ENCODE measurements at regions not wholly inside any gene's neighbourhood (a gene's known extent, or its start where the extent isn't known, plus 50 kb on each side); places are given as distances from the start of the nearest gene placed in this dataset.

GRCh38 chr13:33757713-33758112, 60.2 kb upstream of the RFC3 start:
- TF ChIP-seq, protein P1, sequence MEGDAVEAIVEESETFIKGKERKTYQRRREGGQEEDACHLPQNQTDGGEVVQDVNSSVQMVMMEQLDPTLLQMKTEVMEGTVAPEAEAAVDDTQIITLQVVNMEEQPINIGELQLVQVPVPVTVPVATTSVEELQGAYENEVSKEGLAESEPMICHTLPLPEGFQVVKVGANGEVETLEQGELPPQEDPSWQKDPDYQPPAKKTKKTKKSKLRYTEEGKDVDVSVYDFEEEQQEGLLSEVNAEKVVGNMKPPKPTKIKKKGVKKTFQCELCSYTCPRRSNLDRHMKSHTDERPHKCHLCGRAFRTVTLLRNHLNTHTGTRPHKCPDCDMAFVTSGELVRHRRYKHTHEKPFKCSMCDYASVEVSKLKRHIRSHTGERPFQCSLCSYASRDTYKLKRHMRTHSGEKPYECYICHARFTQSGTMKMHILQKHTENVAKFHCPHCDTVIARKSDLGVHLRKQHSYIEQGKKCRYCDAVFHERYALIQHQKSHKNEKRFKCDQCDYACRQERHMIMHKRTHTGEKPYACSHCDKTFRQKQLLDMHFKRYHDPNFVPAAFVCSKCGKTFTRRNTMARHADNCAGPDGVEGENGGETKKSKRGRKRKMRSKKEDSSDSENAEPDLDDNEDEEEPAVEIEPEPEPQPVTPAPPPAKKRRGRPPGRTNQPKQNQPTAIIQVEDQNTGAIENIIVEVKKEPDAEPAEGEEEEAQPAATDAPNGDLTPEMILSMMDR (IDR thresholded peaks at IDR 0.05; ENCODE audit: control extremely low read depth, extremely low read depth, low read depth, missing control alignments) = no peak
- peak; percentile 22 for DNase-seq (ENCODE audit: extremely low spot score)
- ChIA-PET CTCF (no interaction called here), POLR2A (no interaction called here)

DNA sequence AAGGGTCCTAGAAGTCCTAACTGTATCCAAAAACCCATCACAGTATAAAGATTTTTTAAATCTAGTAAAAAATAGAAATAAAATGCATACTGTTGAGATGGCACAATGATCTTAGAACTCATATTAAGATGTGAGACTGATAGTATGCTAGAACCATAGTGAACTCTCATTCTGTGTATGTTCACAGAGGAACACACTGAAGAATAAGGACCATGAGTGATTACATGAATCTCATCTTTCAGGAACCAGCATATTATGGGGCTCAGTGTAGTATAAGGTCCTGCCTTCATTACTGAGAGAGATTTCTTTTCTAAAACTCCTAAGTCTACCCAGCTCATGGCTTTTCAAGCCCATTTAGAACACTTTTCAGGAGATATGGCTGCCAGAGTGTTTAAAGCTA, 59.8 kb upstream of the RFC3 start:
- DNase-seq (ENCODE audit: extremely low spot score) = no peak
- POLR2A ChIA-PET = no interaction called here
- CTCF ChIA-PET = no interaction called here
- TF ChIP-seq, protein P1 (IDR thresholded peaks at IDR 0.05; ENCODE audit: control extremely low read depth, extremely low read depth, low read depth, missing control alignments) = no peak

DNA sequence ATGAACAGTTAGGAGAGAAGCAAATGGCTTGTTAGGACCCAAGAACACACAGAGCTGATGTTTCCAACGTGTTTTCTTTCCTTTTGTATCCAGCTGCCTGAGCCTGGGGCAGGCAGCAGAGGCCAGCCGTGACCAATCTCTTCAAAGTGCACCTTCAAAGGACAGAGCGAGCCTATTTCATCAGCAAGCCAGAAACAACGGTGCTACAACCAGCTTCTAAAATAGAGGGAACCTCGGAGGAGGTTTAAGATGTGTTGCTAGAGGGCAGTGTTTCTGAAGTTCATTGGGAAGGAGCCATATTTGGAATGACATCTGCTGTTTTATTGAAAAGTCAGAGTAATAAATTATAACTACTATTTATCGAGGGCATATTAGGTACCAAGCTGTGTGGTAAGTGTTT, 56.2 kb upstream of the RFC3 start:
- DNase-seq (ENCODE audit: extremely low spot score) = no peak
- TF ChIP-seq, protein P1 (IDR thresholded peaks at IDR 0.05; ENCODE audit: control extremely low read depth, extremely low read depth, low read depth, missing control alignments) = no peak
- CTCF ChIA-PET = interaction anchor here (0.9 to 2.2 kb wide), 4 partner anchors 9 to 26 kb away, joined by 3 to 9 read pairs (median 4); no protein-coding TSS in a partner anchor
- POLR2A ChIA-PET = no interaction called here

GRCh38 chr13:33763021-33763420, 54.9 kb upstream of the RFC3 start:
- DNase-seq (ENCODE audit: extremely low spot score) = no peak
- POLR2A ChIA-PET = no interaction called here
- TF ChIP-seq, protein P1 (IDR thresholded peaks at IDR 0.05; ENCODE audit: control extremely low read depth, extremely low read depth, low read depth, missing control alignments) = no peak
- CTCF ChIA-PET = interaction anchor here (2.2 kb wide), 1 partner anchor 10 kb away, joined by 9 read pairs; no protein-coding TSS in a partner anchor

DNA sequence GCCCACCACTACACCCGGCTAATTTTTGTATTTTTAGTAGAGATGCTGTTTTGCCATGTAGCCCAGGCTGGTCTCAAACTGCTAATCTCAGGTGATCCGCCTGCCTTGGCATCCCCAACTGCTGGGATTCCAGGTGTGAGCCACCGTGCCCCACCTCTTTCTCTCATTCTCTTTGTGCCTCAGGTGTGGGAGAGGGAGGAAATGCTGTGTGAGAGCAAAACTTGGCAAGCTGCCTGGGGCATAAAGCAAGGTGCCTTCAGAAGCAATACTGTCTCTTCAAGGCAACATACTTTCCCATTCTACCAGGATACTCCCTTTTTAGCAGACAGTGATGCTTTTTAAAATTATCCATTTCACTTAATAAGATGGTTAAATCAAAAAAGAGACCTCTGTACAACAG, 53.2 kb upstream of the RFC3 start:
- CTCF ChIA-PET = interaction anchor here (1.2 to 1.9 kb wide), 2 partner anchors 9 to 25 kb away, joined by 3 to 6 read pairs; no protein-coding TSS in a partner anchor
- DNase-seq (ENCODE audit: extremely low spot score) = no peak
- TF ChIP-seq, protein P1 (IDR thresholded peaks at IDR 0.05; ENCODE audit: control extremely low read depth, extremely low read depth, low read depth, missing control alignments) = no peak

DNA sequence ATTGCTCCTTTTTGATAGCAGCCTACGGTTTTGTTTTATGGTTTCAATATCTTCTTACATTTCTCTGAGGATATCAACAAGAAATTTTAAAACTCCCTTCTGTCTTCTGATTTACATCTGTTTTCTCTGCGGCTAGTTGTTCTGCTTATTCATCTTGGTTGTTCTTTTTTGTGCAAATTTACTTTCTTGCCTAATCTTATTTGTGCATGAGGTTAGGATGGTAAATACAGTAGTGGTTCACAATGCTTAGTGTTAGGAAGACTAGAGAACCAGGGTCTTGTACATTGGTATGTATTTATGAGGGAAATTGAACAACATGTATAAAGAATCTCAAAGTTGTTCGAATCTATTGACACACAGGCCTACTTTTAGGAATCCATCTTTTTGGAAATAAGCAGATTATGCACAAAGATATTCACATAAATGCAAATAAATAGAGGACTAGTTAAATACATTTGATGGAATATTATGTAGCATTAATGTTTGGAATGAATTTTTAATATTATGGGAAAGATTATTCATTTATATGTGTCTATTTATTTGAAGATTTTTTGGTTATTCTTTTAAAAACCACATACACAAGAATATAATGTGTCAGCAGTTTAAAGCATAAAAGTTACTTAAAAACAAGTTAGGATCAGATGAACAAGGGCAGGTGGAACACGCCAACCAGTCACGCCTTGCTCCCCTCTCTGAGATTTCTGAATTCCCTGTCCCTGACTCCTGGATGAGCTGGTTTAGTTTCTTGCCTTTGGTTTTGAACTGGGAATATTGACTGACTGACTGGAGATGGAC, 51.4 kb upstream of the RFC3 start:
- no peak for DNase-seq (ENCODE audit: extremely low spot score)
- POLR2A ChIA-PET = no interaction called here
- CTCF ChIA-PET = interaction anchor here (1.0 to 1.5 kb wide), 3 partner anchors 9 to 14 kb away, joined by 3 to 4 read pairs (median 4); no protein-coding TSS in a partner anchor
- TF ChIP-seq, protein P1 (IDR thresholded peaks at IDR 0.05; ENCODE audit: control extremely low read depth, extremely low read depth, low read depth, missing control alignments) = no peak

More for the DNA sequence above, 53.2 kb upstream of the RFC3 start:
- POLR2A ChIA-PET = no interaction called here
